NCI-H128 (cell line): ENCODE measurements at regions not wholly inside any gene's neighbourhood (a gene's known extent, or its start where the extent isn't known, plus 50 kb on each side); places are given as distances from the start of the nearest gene placed in this dataset.

Experiments used
- DNase-seq: peaks from one replicate; lab custom pipeline; 2025; ENCODE audit not compliant: unreplicated experiment; lab: John Stamatoyannopoulos, UW

- DNase-seq: no peak
Observed at GRCh38 chr1:193355626-193356025, 169.2 kb upstream of the B3GALT2 start.

- DNase-seq: no peak
Observed at GRCh38 chr1:193355178-193355577, 168.8 kb upstream of the B3GALT2 start.

GRCh38 chr1:193348769-193349535 is 162.5 kb upstream of the B3GALT2 start:
- no peak for DNase-seq

GRCh38 chr1:193348091-193348768 is 161.8 kb upstream of the B3GALT2 start:
- DNase-seq: no peak

GRCh38 chr1:193346085-193346484 is 159.7 kb upstream of the B3GALT2 start:
- no peak for DNase-seq

GRCh38 chr1:193342811-193343210 is 156.4 kb upstream of the B3GALT2 start:
- no peak for DNase-seq

- DNase-seq: no peak
Observed at GRCh38 chr1:193340331-193340730, 153.9 kb upstream of the B3GALT2 start.

GRCh38 chr1:193339401-193339800 is 153.0 kb upstream of the B3GALT2 start:
- DNase-seq: no peak

GRCh38 chr1:193338194-193338593 is 151.8 kb upstream of the B3GALT2 start:
- DNase-seq: no peak

GRCh38 chr1:193335806-193336428 is 149.5 kb upstream of the B3GALT2 start:
- no peak for DNase-seq

GRCh38 chr1:193333166-193333565 is 146.8 kb upstream of the B3GALT2 start:
- DNase-seq: no peak

GRCh38 chr1:193326296-193326695 is 139.9 kb upstream of the B3GALT2 start:
- DNase-seq: no peak

- no peak for DNase-seq
Observed at GRCh38 chr1:193325771-193326170, 139.4 kb upstream of the B3GALT2 start.

GRCh38 chr1:193325042-193325441 is 138.6 kb upstream of the B3GALT2 start:
- DNase-seq: no peak

GRCh38 chr1:193322211-193322610 is 135.8 kb upstream of the B3GALT2 start:
- DNase-seq: no peak

GRCh38 chr1:193321242-193321840 is 134.9 kb upstream of the B3GALT2 start:
- DNase-seq: no peak

GRCh38 chr1:193320270-193320669 is 133.9 kb upstream of the B3GALT2 start:
- no peak for DNase-seq

GRCh38 chr1:193318347-193318746 is 131.9 kb upstream of the B3GALT2 start:
- no peak for DNase-seq

GRCh38 chr1:193313354-193314140 is 127.1 kb upstream of the B3GALT2 start:
- no peak for DNase-seq

GRCh38 chr1:193312432-193312831 is 126.0 kb upstream of the B3GALT2 start:
- DNase-seq: no peak
